ENCODE measurements at regions not wholly inside any gene's neighbourhood (a gene's known extent, or its start where the extent isn't known, plus 50 kb on each side); places are given as distances from the start of the nearest gene placed in this dataset.

- Histone ChIP-seq H3K9me2 (ENCODE audit: insufficient read depth) (no peaks in the 10 kb centered on the region), H2AFZ (ENCODE audit: low read depth, low read length, poor library complexity, severe bottlenecking) (no peak overlapping the region), H3K79me2 (ENCODE audit: insufficient read depth, low read length) (no peaks in the 10 kb centered on the region), H3K4me1 (ENCODE audit: control insufficient read depth in 1 of 2, insufficient read depth in 2 of 2, low read length in 2 of 2) (no peaks in the 10 kb centered on the region), H3K27ac (ENCODE audit: low read depth, low read length) (no peak overlapping the region), H3K27me3 (ENCODE audit: insufficient read depth, low read length) (no peaks in the 10 kb centered on the region), H3K9ac (ENCODE audit: low read length) (no peak overlapping the region), H3K9me3 (ENCODE audit: control insufficient read depth in 1 of 2, insufficient read depth in 1 of 2, low read depth in 1 of 2, low read length in 2 of 2) (peaks cover 6 to 17% of the 10 kb centered on the region in 2 experiments; a peak in 2 of 4 replicates), H4K20me1 (ENCODE audit: insufficient read depth) (no peaks in the 10 kb centered on the region), H3K4me3 (replicated peaks in 1 of 2; ENCODE audit: low read depth in 1 of 2, low read length in 2 of 2) (no peak overlapping the region), H3K4me2 (ENCODE audit: low read length) (no peak overlapping the region), H3K36me3 (ENCODE audit: control insufficient read depth in 1 of 2, insufficient read depth in 2 of 2, low read length in 2 of 2) (no peaks in the 10 kb centered on the region)
- DNase-seq (ENCODE audit: low read depth, low spot score): no peak
- ChIA-PET POLR2A (no interaction called here), RAD21 (ENCODE audit: low non-redundant PET in 1 of 2, low total read pairs in 2 of 2, uncharacterized antibody in 2 of 2, unreplicated experiment in 2 of 2) (no interaction called here), CTCF (no interaction called here)
- no peak for ATAC-seq
- BruUV-seq (replicated peaks): no TSS peak
- intact Hi-C loops (cut with micrococcal nuclease): no loop called here
- no peak for TF ChIP-seq MAX (IDR thresholded peaks at IDR 0.05)
- no peak for TF ChIP-seq SIN3A (IDR thresholded peaks at IDR 0.05; ENCODE audit: low read depth)
- no peak for TF ChIP-seq SP1 (IDR thresholded peaks at IDR 0.05; ENCODE audit: low read depth)
- TF ChIP-seq CBX3 (IDR thresholded peaks at IDR 0.05; ENCODE audit: low read depth): no peak
- no peak for TF ChIP-seq RAD21 (IDR thresholded peaks at IDR 0.05; ENCODE audit: low read depth)
- no peak for TF ChIP-seq FOSL1 (IDR thresholded peaks at IDR 0.05; ENCODE audit: low read depth)
- TF ChIP-seq ELF1 (IDR thresholded peaks at IDR 0.05; ENCODE audit: borderline replicate concordance, low read depth): no peak
- TF ChIP-seq, protein P1, sequence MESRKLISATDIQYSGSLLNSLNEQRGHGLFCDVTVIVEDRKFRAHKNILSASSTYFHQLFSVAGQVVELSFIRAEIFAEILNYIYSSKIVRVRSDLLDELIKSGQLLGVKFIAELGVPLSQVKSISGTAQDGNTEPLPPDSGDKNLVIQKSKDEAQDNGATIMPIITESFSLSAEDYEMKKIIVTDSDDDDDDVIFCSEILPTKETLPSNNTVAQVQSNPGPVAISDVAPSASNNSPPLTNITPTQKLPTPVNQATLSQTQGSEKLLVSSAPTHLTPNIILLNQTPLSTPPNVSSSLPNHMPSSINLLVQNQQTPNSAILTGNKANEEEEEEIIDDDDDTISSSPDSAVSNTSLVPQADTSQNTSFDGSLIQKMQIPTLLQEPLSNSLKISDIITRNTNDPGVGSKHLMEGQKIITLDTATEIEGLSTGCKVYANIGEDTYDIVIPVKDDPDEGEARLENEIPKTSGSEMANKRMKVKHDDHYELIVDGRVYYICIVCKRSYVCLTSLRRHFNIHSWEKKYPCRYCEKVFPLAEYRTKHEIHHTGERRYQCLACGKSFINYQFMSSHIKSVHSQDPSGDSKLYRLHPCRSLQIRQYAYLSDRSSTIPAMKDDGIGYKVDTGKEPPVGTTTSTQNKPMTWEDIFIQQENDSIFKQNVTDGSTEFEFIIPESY (IDR thresholded peaks at IDR 0.05; ENCODE audit: extremely low read depth, insufficient replicate concordance, low read length): no peak
- no peak for TF ChIP-seq POLR2AphosphoS5 (IDR thresholded peaks at IDR 0.05; ENCODE audit: low read depth, low read length)
- no peak for TF ChIP-seq JUND (IDR thresholded peaks at IDR 0.05)
- no peak for TF ChIP-seq EZH2phosphoT487 (IDR thresholded peaks at IDR 0.05; ENCODE audit: borderline replicate concordance)
- no peak for TF ChIP-seq POLR2A (IDR thresholded peaks at IDR 0.05; ENCODE audit: borderline replicate concordance, extremely low read depth, insufficient read depth, insufficient read length)
- no peak for TF ChIP-seq CEBPB (IDR thresholded peaks at IDR 0.05; ENCODE audit: low read depth)
- TF ChIP-seq EZH2 (IDR thresholded peaks at IDR 0.05): no peak
- TF ChIP-seq, protein P2, sequence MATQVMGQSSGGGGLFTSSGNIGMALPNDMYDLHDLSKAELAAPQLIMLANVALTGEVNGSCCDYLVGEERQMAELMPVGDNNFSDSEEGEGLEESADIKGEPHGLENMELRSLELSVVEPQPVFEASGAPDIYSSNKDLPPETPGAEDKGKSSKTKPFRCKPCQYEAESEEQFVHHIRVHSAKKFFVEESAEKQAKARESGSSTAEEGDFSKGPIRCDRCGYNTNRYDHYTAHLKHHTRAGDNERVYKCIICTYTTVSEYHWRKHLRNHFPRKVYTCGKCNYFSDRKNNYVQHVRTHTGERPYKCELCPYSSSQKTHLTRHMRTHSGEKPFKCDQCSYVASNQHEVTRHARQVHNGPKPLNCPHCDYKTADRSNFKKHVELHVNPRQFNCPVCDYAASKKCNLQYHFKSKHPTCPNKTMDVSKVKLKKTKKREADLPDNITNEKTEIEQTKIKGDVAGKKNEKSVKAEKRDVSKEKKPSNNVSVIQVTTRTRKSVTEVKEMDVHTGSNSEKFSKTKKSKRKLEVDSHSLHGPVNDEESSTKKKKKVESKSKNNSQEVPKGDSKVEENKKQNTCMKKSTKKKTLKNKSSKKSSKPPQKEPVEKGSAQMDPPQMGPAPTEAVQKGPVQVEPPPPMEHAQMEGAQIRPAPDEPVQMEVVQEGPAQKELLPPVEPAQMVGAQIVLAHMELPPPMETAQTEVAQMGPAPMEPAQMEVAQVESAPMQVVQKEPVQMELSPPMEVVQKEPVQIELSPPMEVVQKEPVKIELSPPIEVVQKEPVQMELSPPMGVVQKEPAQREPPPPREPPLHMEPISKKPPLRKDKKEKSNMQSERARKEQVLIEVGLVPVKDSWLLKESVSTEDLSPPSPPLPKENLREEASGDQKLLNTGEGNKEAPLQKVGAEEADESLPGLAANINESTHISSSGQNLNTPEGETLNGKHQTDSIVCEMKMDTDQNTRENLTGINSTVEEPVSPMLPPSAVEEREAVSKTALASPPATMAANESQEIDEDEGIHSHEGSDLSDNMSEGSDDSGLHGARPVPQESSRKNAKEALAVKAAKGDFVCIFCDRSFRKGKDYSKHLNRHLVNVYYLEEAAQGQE (IDR thresholded peaks at IDR 0.05; ENCODE audit: low read depth): no peak
- TF ChIP-seq TCF7L2 (IDR thresholded peaks at IDR 0.05; ENCODE audit: borderline replicate concordance, extremely low read depth, insufficient read depth, insufficient read length): no peak
These were observed 1044.5 kb upstream of the POU3F3 start for GRCh38 chr2:103809415-103809814.
